H1 (cell line): ENCODE measurements at regions not wholly inside any gene's neighbourhood (a gene's known extent, or its start where the extent isn't known, plus 50 kb on each side); places are given as distances from the start of the nearest gene placed in this dataset.

ENCODE experiments used
- CHD7 ChIP-seq: fragments of 300-600 bp; sonication (generic); IDR thresholded peaks from 2 replicates; pipeline ENCODE4 v1.7.1; 2012; ENCODE audit warnings: low read length, moderate library complexity, mild to moderate bottlenecking, inconsistent platforms; ENCODE audit not compliant: insufficient replicate concordance

- TF ChIP-seq CHD7, result no peak
- TF ChIP-seq, all 59 proteins: peak for 0
Observed at GRCh38 chr18:45361125-45361851, 254.0 kb upstream of the SLC14A2 start (continued).
